GM21786 (cell line): ENCODE measurements at regions not wholly inside any gene's neighbourhood (a gene's known extent, or its start where the extent isn't known, plus 50 kb on each side); places are given as distances from the start of the nearest gene placed in this dataset.

Experiments
- ATAC-seq: cut with Tn5 transposase; IDR thresholded peaks from one replicate; pipeline ENCODE4 v1.9.1; 2021; ENCODE audit not compliant: unreplicated experiment

GRCh38 chr18:22110461-22110924, 58.9 kb upstream of the GATA6 start:
- ATAC-seq = no peak

DNA sequence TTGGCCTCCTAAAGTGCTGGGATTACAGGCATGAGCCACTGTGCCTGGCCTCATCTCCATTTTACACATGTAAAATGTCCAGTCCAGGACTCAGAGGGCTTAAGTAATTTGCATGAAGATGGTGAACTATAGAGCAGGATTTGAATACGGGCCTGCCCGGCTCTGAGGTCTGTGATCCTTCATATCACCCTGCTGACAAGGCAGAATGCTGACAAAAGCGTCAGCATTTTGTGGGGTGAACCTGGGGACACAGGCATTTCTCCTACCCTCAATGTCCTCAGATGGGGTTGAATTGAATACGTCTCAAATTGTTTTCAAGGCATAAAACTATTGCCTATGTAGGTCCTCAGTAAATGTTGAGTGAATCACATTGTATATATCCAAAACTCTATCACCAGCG, 57.2 kb upstream of the GATA6 start:
- ATAC-seq = no peak

DNA sequence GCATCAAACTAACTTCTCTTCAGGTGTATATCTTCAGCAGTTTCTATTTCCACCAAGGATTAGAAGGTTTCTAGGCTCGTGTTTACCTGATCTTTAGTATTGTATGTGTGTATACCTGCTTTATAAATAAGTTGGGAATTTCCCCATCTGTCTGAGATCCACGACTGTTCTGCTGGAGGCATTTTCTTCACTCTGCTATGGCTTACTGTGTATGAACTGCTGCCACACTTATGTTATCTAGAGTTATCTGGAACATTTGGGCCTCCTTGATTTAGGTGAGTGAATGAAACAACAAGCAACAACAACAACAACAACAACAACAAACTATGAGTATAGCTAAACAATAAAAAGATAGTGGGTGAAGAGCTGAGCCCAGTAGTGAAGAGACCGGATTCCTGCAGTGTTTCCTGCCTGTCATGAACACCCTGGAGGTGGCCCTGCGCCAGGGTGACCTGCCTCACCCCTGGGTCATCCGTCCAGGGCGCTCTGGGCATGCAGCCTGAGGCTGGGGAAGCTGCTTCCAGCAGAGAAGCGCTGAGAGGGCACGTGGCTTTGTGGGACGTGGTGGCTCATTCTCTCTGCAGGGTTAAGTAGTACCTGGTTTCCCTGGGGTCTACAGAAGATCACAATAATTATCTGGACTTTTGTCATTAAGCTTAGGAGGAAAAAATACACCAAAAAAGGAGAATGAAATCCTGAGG, 56.1 kb upstream of the GATA6 start:
- ATAC-seq = no peak

GRCh38 chr18:22114526-22115321, 54.7 kb upstream of the GATA6 start:
- no peak for ATAC-seq

DNA sequence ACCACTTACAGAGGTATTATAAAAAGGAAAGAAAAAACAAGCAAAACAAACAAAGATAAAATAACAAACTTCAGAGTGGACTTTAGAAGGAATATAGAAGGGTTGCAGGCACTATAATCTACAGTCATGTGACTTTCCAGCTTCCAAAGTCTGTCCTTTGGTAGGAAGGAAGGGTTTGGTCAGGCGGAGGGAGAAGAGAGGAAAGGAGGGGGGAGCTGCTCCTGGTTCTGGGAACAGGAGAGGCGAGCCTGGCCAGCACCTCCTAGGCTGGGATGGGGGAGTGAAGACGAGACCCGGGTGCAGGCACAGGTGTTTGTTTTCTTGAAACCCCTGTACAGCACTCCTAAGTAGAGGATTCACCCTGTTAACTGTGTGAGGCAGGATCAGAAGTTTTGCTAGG, 53.8 kb upstream of the GATA6 start:
- ATAC-seq = no peak
